Thoracic aorta (tissue), 2 donors: ENCODE measurements at regions not wholly inside any gene's neighbourhood (a gene's known extent, or its start where the extent isn't known, plus 50 kb on each side); places are given as distances from the start of the nearest gene placed in this dataset.

Source experiments
- ATAC-seq: fragments of 150-250 bp; one replicate; pipeline ENCODE4 v1.8.0; 2017; ENCODE audit warnings: low read depth; ENCODE audit not compliant: insufficient number of reproducible peaks, low FRiP score
- DNase-seq: peaks from one replicate; pipeline ENCODE4 v3.0.0-alpha.2; 2020; ENCODE audit warnings: low spot score
- H3K27ac ChIP-seq, 2 donors: fragments of 200-600 bp; sonication (generic); 1 replicate in 1 of 2; 2 replicates in 1 of 2; pipeline ENCODE4 v1.5.1; 2016; ENCODE audit warnings: mild to moderate bottlenecking in 2 of 2, moderate library complexity in 2 of 2
- H3K27me3 ChIP-seq: fragments of 200-600 bp; sonication (generic); replicated peaks from 2 replicates; pipeline ENCODE4 v1.6.0; 2016; ENCODE audit warnings: mild to moderate bottlenecking; ENCODE audit not compliant: insufficient read depth
- H3K36me3 ChIP-seq: fragments of 200-600 bp; sonication (generic); one replicate; pipeline ENCODE4 v1.5.1; 2016
- H3K4me1 ChIP-seq, 2 donors: fragments of 200-600 bp; sonication (generic); 1 replicate in 1 of 2; 2 replicates in 1 of 2; pipeline versions ENCODE4 v1.5.1 to v1.6.0; 2016; ENCODE audit warnings: low read depth in 2 of 2, mild to moderate bottlenecking in 1 of 2; ENCODE audit not compliant: control insufficient read depth in 1 of 2
- H3K4me3 ChIP-seq: fragments of 200-600 bp; sonication (generic); 2 replicates; pipeline ENCODE4 v1.5.1; 2016; ENCODE audit warnings: mild to moderate bottlenecking
- H3K9me3 ChIP-seq: fragments of 200-600 bp; sonication (generic); 2 replicates; pipeline ENCODE4 v1.5.1; 2016
- TF ChIP-seq, protein P1 (sequence below): fragments of 200-600 bp; sonication (generic); IDR thresholded peaks from one replicate; pipeline ENCODE4 v1.5.1; 2019; ENCODE audit warnings: antibody characterized with exemption

DNA sequence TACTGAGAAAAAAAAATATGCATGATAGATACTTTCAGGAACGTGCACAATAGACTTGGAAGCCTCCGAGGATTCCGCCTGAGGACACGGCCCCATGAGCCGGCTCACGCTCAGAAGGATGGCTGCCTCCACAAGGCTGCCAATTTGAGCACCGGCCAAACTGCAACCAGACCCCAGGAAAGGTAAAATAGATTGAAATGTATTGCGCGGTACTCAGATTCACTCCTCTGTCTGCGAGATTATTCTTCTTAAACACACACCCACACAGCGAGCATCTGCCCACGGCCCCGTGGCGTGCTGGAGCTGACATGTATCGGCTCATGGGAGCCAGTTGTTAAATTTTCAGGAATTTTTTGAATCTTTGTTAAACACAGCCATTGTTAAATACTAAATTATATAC, 653.2 kb upstream of the MKI67 start:
- no peak overlapping the region for H3K4me3 ChIP-seq

DNA sequence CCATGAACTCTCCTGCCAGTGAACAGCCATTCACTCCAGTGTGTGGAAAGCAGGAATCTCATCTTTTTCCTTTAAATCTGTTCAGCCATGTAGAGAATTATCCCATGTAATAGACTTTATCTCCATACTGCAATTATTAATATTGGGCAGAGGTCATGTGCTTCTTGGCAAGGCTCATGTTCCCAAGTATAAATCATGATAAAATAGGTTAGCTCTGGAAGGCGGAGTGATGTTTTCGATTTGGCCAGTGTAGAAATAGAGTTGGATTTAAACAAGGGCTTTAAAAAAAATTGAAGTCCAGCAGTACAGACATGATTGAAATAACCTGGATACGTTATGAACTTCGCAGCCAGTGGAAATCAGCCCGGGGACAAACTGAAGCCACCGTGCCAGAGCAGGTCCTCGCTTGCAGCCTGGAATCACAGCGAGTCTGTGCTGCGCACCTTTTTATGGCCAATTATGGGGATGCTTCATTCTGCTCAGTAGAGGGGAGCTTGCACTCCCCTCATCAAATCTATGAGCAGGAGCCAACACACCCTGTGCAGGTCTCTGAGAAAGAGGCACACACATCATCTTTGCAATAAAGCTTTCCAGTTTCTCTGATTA, 654.0 kb upstream of the MKI67 start:
- Histone ChIP-seq H3K4me1 (no peaks in the 10 kb centered on the region), H3K27me3 (no peaks in the 10 kb centered on the region), H3K4me3 (no peak overlapping the region), H3K27ac (no peak overlapping the region), H3K36me3 (no peaks in the 10 kb centered on the region), H3K9me3 (no peaks in the 10 kb centered on the region)
- no peak for ATAC-seq
- TF ChIP-seq, protein P1, sequence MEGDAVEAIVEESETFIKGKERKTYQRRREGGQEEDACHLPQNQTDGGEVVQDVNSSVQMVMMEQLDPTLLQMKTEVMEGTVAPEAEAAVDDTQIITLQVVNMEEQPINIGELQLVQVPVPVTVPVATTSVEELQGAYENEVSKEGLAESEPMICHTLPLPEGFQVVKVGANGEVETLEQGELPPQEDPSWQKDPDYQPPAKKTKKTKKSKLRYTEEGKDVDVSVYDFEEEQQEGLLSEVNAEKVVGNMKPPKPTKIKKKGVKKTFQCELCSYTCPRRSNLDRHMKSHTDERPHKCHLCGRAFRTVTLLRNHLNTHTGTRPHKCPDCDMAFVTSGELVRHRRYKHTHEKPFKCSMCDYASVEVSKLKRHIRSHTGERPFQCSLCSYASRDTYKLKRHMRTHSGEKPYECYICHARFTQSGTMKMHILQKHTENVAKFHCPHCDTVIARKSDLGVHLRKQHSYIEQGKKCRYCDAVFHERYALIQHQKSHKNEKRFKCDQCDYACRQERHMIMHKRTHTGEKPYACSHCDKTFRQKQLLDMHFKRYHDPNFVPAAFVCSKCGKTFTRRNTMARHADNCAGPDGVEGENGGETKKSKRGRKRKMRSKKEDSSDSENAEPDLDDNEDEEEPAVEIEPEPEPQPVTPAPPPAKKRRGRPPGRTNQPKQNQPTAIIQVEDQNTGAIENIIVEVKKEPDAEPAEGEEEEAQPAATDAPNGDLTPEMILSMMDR = no peak
- no peak for DNase-seq

More for the DNA sequence above, 653.2 kb upstream of the MKI67 start:
- H3K27me3 ChIP-seq = no peaks in the 10 kb centered on the region
- H3K27ac ChIP-seq = no peak overlapping the region
- no peaks in the 10 kb centered on the region for H3K36me3 ChIP-seq
- no peak for DNase-seq
- no peaks in the 10 kb centered on the region for H3K4me1 ChIP-seq
- no peak for ATAC-seq
- TF ChIP-seq, protein P1 = no peak
- no peaks in the 10 kb centered on the region for H3K9me3 ChIP-seq

DNA sequence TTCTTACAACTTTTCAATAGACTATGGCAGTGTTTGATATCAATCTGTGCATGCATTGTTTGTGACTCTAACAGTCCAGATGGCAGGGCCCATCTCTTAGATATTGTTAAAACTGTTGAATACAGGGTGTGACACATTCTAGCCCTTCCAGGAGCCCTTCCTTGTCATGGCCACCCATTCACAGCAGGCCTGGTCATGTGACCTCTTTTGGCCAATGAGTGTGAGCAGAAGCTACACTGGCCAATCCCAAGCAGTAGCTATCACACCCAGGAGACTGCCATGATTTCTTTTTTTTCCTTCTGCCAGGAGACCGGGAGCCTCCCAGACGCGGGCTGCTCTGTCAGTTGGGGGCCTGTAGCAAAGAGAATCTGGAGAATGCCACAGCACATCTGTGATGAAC, 655.4 kb upstream of the MKI67 start:
- no peaks in the 10 kb centered on the region for H3K36me3 ChIP-seq
- no peak overlapping the region for H3K4me3 ChIP-seq
- ATAC-seq (no peak), DNase-seq (no peak)
- H3K9me3 ChIP-seq = no peaks in the 10 kb centered on the region
- TF ChIP-seq, protein P1 = no peak
- no peak overlapping the region for H3K27ac ChIP-seq
- H3K4me1 ChIP-seq = no peaks in the 10 kb centered on the region
- H3K27me3 ChIP-seq = no peaks in the 10 kb centered on the region

DNA sequence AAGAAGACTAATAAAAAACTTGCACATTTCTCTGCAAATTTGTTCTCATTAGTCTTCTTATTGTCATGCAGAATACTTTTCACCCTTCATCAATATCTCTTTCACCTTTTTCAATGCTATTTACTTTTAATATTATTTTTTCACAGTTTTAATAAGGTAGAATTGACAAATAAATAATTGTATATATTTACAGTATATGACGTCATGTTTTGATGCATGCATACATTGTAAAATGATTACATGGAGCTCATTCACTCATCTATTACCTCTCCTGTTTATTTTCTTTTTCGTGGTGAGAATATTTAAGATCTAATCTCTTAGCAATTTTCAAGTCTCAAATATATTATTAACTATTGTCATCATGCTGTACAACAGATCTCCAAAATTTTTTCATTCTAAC, 658.2 kb upstream of the MKI67 start:
- no peaks in the 10 kb centered on the region for H3K36me3 ChIP-seq
- H3K4me3 ChIP-seq = no peak overlapping the region
- H3K27ac ChIP-seq = no peak overlapping the region
- TF ChIP-seq, protein P1 = no peak
- no peaks in the 10 kb centered on the region for H3K9me3 ChIP-seq
- DNase-seq = no peak
- ATAC-seq = no peak
- no peaks in the 10 kb centered on the region for H3K4me1 ChIP-seq
- H3K27me3 ChIP-seq = no peaks in the 10 kb centered on the region

DNA sequence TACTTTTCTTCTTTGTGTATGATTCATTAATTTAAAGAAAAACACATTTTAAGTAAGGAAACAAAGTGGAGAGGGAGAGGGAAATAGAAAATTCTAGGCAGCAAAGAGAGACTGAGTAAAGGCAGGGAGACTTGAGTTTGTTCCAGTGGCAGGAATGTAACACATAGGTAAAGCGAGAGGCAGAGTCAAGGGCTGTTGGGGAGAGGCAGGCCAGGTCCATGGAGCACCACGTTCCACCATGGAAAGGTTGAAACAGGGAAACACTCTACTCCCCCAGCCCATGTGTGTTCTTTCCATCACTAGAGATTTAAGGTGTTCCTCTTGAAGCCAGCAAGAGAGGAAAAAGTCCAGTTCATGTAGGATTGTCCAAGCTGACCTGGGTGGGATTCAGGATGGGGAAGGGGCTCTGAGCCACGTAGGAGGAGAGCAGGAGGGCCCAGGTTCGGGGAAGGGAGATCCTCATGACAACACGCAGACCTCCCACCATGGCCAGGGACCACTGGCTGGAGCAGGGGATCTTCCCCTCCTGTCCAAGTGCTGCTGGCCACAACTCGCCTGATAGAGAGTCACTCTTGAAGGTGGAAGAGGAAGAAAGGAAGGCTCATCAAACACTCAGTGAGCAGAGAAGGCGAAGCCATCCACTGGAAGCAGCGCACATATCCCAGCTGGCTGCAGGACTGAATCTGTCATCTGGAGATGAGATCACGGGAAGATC, 666.4 kb upstream of the MKI67 start:
- Histone ChIP-seq H3K27me3 (no peaks in the 10 kb centered on the region), H3K4me1 (no peaks in the 10 kb centered on the region), H3K36me3 (no peaks in the 10 kb centered on the region), H3K4me3 (no peak overlapping the region), H3K9me3 (no peaks in the 10 kb centered on the region), H3K27ac (no peak overlapping the region)
- TF ChIP-seq, protein P1 = no peak
- DNase-seq = no peak
- ATAC-seq = no peak
